ENCODE measurements at regions not wholly inside any gene's neighbourhood (a gene's known extent, or its start where the extent isn't known, plus 50 kb on each side); places are given as distances from the start of the nearest gene placed in this dataset.

DNA sequence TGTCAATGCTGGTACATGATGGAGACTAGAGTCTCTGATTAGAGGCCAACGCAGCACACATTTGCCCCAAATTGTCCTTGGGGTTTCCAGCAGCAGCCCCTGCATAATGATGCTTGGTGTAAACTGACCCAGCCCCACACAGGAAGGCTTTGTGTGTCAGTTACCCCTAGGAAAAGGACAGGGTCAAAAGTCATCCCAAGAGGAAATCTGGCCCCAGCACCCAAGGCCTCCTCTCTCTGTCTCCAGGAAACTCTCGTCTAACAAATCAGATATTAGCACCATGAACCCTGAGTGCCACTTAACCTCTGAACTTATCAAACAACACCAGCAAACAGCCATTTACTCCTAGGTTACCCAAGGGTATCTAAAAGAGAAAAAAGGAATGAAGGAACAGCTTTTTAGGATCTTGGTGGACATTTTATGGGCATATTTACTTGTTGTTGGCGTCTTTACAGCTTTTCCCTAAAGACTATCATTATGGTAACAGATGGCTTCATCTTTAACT lies 84.5 kb downstream of the PSMG1 start:
- Histone ChIP-seq H3K27ac (ENCODE audit: low read depth, low read length) (no peak overlapping the region), H3K27me3 (ENCODE audit: control insufficient read depth, insufficient read depth, low read length) (no peaks in the 10 kb centered on the region), H3K36me3 (ENCODE audit: control insufficient read depth, insufficient read depth, low read length) (no peaks in the 10 kb centered on the region), H3K4me3 (ENCODE audit: low read length) (no peak overlapping the region), H3K9ac (ENCODE audit: low read length) (no peak overlapping the region), H3K4me1 (ENCODE audit: control insufficient read depth, insufficient read depth, low read length) (no peaks in the 10 kb centered on the region)

DNA sequence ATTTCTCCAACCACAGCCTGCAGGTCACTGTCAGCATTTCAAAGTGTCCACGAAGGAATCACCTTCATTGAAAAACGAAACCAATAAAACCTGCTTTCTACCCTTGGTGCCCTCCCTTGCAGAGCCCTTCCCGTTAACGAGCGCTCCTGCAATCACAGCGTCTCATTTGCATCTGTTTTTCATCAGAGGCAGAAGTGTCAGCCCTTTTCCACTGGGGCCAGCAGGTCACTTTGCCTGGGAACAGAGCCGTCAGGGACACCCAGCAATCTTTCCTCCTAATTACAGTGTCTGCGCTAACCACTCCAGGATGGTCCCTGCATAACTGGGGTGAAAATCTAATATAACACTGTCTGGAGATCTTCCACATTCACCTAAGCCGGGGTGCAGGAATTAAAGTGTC lies 85.3 kb downstream of the PSMG1 start:
- H3K4me3 ChIP-seq (ENCODE audit: low read length): no peak overlapping the region
- H3K27ac ChIP-seq (ENCODE audit: low read depth, low read length): no peak overlapping the region
- no peak overlapping the region for H3K9ac ChIP-seq (ENCODE audit: low read length)

DNA sequence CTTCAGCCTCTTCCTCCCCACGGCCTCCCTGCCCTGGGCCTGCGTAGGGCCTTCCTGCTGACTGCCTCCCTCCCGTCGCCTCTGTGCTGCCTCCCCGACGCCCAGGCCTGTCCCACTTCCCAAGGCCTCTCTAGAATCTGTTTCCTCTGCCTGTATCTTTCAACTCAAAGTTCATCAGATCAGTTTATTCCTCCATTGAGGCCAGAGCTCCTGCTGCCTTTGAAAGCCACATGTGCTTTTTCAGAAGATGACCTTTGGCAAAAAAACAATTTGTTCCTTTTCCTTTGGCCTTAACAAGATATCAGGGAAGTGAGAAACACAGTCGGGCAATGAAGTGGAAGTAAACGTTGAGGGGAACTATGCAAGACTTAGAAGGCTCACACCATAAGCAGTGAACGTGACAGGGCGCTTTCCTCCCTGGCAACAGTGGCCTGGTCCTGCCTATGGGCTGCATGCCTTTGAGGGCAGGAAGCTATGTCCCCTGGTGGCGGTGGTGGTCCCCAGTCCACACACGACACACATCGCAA lies 85.9 kb downstream of the PSMG1 start:
- H3K9ac ChIP-seq (ENCODE audit: low read length): no peak overlapping the region
- H3K4me3 ChIP-seq (ENCODE audit: low read length): no peak overlapping the region
- no peak overlapping the region for H3K27ac ChIP-seq (ENCODE audit: low read depth, low read length)
- no peaks in the 10 kb centered on the region for H3K4me1 ChIP-seq (ENCODE audit: control insufficient read depth, insufficient read depth, low read length)
- H3K36me3 ChIP-seq (ENCODE audit: control insufficient read depth, insufficient read depth, low read length): no peaks in the 10 kb centered on the region
- no peaks in the 10 kb centered on the region for H3K27me3 ChIP-seq (ENCODE audit: control insufficient read depth, insufficient read depth, low read length)

More for the DNA sequence above, 85.3 kb downstream of the PSMG1 start:
- no peaks in the 10 kb centered on the region for H3K27me3 ChIP-seq (ENCODE audit: control insufficient read depth, insufficient read depth, low read length)
- H3K4me1 ChIP-seq (ENCODE audit: control insufficient read depth, insufficient read depth, low read length): no peaks in the 10 kb centered on the region
- no peaks in the 10 kb centered on the region for H3K36me3 ChIP-seq (ENCODE audit: control insufficient read depth, insufficient read depth, low read length)

DNA sequence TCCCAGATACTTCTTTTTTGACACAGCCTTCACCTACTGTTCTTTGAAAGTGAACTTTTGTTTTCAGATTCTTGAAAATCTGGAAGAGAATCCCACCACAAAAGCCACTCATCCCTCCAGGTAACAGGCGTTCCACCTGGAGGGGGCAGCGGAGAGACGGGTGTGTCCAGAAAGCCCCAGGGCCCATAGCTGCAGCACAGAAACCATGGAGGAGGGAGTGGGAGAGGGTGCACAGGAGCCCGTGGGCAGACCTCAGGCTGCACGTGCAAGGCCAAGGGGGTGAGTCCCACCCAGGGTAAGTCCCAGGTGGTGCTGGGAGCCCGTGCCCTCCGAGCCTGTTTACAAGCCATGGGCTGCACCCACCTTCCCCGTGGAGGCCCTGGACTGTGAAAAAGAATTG lies 86.5 kb downstream of the PSMG1 start:
- no peak overlapping the region for H3K27ac ChIP-seq (ENCODE audit: low read depth, low read length)

DNA sequence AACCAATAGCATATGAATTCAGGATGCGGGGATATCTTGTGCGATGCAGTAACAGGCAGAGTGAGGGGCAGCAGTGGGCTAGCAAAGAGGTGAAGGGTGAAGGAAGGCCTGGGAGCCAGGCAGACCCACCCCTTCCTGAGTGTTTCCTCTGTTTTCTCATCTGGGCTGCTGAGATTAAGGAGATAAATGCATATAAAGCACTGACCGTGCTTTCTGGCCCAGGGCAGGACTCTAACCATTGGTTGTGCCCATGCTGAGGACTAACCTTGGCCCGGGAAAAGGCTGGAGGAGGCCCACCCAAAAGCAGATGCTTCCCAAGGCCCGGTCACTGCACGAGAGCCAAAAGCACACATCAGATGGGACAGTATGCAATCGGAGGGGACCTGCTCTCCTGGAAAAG lies 87.6 kb downstream of the PSMG1 start:
- H3K4me3 ChIP-seq (ENCODE audit: low read length): no peak overlapping the region
- no peak overlapping the region for H3K27ac ChIP-seq (ENCODE audit: low read depth, low read length)
- no peaks in the 10 kb centered on the region for H3K27me3 ChIP-seq (ENCODE audit: control insufficient read depth, insufficient read depth, low read length)
- no peaks in the 10 kb centered on the region for H3K4me1 ChIP-seq (ENCODE audit: control insufficient read depth, insufficient read depth, low read length)
- H3K36me3 ChIP-seq (ENCODE audit: control insufficient read depth, insufficient read depth, low read length): no peaks in the 10 kb centered on the region
- H3K9ac ChIP-seq (ENCODE audit: low read length): no peak overlapping the region

More for the DNA sequence above, 86.5 kb downstream of the PSMG1 start:
- H3K4me3 ChIP-seq (ENCODE audit: low read length): no peak overlapping the region
- H3K36me3 ChIP-seq (ENCODE audit: control insufficient read depth, insufficient read depth, low read length): no peaks in the 10 kb centered on the region
- H3K27me3 ChIP-seq (ENCODE audit: control insufficient read depth, insufficient read depth, low read length): no peaks in the 10 kb centered on the region
- H3K4me1 ChIP-seq (ENCODE audit: control insufficient read depth, insufficient read depth, low read length): no peaks in the 10 kb centered on the region
- H3K9ac ChIP-seq (ENCODE audit: low read length): no peak overlapping the region

DNA sequence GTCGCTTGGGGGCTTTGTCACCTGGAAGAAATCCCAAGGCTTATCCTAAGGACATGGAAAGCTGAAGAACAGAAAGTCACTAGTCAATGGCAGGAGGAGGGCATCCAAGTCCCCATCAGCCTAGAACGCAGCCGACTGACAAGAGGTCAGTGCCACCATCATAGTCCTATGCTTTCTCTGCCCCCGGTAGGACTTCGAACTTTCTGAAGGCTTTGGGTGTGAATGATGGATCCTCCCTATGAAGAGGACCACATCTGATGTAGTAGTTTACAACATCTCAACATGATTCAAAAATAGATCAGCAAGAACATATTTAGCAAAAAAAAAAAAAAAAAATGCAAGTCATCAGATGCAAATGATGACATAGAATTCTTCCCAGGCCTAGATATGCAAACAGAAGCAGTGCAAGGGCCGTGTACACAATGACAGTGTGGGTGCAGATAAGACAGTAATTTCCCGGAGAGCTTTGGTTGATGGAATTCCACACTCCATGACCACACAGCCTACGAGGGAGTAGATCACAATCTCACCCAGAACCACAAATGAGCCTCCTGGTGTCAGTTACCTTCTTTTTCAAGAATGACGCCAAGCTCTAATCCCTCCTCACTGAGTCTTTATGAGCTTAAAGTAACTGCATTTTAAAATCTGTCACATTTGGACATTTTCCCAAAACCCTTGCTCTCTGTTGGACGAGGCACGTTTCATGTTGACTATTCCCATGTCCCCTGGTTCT lies 88.2 kb downstream of the PSMG1 start:
- H3K4me1 ChIP-seq (ENCODE audit: control insufficient read depth, insufficient read depth, low read length): no peaks in the 10 kb centered on the region
- H3K9ac ChIP-seq (ENCODE audit: low read length): no peak overlapping the region
- no peaks in the 10 kb centered on the region for H3K27me3 ChIP-seq (ENCODE audit: control insufficient read depth, insufficient read depth, low read length)
- H3K27ac ChIP-seq (ENCODE audit: low read depth, low read length): no peak overlapping the region
- no peak overlapping the region for H3K4me3 ChIP-seq (ENCODE audit: low read length)
- no peaks in the 10 kb centered on the region for H3K36me3 ChIP-seq (ENCODE audit: control insufficient read depth, insufficient read depth, low read length)

DNA sequence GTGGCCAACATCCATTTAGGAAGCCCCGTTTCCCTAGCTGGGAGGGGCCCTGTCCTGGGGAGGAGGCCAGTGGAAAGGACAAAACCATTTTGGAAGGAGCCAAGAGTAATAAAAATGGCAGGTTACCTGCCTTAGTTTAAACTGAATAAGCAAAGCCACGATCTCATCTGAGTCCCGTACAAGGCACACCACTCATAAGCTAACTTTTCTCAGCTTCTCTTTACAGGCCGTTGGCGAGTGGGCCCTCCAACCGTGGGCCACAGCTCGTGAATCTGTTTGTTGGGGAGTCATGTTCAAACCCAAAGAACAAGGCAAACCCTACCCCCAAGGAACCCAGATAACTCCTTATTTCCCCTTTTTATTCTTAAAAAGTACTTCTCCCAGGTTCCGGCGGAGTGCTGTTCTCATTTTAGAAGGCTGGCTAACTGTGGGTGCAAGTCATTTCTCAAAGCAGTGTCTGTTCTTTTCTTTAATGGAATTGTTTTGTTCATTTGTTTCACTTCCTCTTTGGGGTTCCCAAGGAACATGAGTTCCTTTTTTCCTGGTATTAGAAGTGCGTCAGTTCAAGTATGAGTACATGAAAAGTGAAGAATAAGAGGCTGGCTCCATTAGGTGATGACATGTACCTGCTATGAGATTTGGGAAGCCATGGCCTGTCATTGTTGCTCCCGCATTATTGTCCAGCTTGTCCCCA lies 89.0 kb downstream of the PSMG1 start:
- Histone ChIP-seq H3K9ac (ENCODE audit: low read length) (no peak overlapping the region), H3K27ac (ENCODE audit: low read depth, low read length) (no peak overlapping the region), H3K4me1 (ENCODE audit: control insufficient read depth, insufficient read depth, low read length) (no peaks in the 10 kb centered on the region)

DNA sequence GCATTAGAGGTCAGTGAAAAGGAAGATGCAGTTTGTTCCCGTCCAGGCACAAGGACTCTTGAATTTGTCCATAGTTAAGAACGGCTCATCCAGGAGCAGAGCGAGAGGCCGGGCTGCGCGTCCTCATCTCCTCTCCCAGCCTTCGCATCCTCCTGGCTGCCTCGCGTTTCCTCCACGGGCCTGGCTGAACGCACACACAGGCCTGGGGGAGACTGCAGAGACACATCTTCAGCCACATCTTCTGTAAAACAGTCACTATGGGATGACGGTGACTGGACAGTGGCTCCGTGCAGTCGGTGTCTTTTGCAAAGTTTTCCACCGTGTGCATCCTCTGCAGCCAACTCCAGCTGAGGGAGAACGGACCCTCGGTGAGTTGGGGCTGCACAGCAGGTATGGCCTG lies 89.7 kb downstream of the PSMG1 start:
- Histone ChIP-seq H3K4me1 (ENCODE audit: control insufficient read depth, insufficient read depth, low read length) (peaks cover 3% of the 10 kb centered on the region), H3K27me3 (ENCODE audit: control insufficient read depth, insufficient read depth, low read length) (no peaks in the 10 kb centered on the region), H3K36me3 (ENCODE audit: control insufficient read depth, insufficient read depth, low read length) (no peaks in the 10 kb centered on the region), H3K9ac (ENCODE audit: low read length) (no peak overlapping the region), H3K4me3 (ENCODE audit: low read length) (no peak overlapping the region), H3K27ac (ENCODE audit: low read depth, low read length) (no peak overlapping the region)

More for the DNA sequence above, 89.0 kb downstream of the PSMG1 start:
- no peaks in the 10 kb centered on the region for H3K36me3 ChIP-seq (ENCODE audit: control insufficient read depth, insufficient read depth, low read length)
- no peaks in the 10 kb centered on the region for H3K27me3 ChIP-seq (ENCODE audit: control insufficient read depth, insufficient read depth, low read length)
- no peak overlapping the region for H3K4me3 ChIP-seq (ENCODE audit: low read length)

DNA sequence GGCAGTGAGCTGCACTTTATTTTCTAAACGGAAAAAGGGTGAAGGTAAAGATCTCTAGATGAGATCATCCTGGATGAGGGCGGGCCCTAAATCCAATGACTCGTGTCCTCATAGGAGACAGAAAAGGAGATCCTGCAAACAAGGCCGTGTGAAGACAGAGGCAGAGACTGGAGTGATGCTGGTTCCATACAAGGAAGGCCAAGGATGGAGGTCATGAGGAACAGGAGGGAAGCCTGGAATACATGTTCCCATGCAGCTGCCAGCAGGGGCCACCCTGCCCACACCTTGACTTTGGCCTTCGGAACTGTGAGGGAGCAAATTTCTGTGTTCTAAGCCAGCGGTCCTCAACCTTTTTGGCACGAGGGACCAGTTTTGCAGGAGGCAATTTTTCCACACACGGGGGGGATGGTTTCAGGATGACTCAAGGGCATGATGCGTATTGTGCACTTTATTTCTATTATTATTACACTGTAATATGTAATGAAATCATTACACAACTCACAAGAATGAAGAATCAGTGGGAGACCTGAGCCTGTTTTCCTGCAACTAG lies 94.3 kb downstream of the PSMG1 start:
- Histone ChIP-seq H3K4me1 (ENCODE audit: control insufficient read depth, insufficient read depth, low read length) (peaks cover 3% of the 10 kb centered on the region), H3K27ac (ENCODE audit: low read depth, low read length) (no peak overlapping the region), H3K36me3 (ENCODE audit: control insufficient read depth, insufficient read depth, low read length) (no peaks in the 10 kb centered on the region), H3K9ac (ENCODE audit: low read length) (no peak overlapping the region), H3K4me3 (ENCODE audit: low read length) (no peak overlapping the region), H3K27me3 (ENCODE audit: control insufficient read depth, insufficient read depth, low read length) (no peaks in the 10 kb centered on the region)

DNA sequence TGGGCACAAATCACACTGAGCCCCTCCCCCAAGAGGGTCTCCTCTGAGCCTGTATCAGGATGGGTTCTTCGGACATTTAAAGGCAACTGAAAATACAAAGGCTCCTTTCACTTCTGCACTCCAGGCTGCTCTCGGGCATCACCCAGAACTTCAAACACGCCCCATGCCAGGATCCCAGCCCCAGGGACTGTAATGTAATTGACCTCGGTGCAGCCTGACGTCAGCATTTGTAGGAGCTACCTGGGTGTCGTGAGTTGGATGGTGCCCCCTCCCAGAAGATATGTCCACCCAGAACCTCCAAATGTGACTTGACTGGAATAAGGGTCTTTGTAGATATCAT lies 95.2 kb downstream of the PSMG1 start:
- H3K4me1 ChIP-seq (ENCODE audit: control insufficient read depth, insufficient read depth, low read length): peaks cover 3% of the 10 kb centered on the region
- H3K9ac ChIP-seq (ENCODE audit: low read length): no peak overlapping the region
- no peak overlapping the region for H3K4me3 ChIP-seq (ENCODE audit: low read length)
- no peaks in the 10 kb centered on the region for H3K36me3 ChIP-seq (ENCODE audit: control insufficient read depth, insufficient read depth, low read length)
- H3K27ac ChIP-seq (ENCODE audit: low read depth, low read length): no peak overlapping the region
- H3K27me3 ChIP-seq (ENCODE audit: control insufficient read depth, insufficient read depth, low read length): no peaks in the 10 kb centered on the region

DNA sequence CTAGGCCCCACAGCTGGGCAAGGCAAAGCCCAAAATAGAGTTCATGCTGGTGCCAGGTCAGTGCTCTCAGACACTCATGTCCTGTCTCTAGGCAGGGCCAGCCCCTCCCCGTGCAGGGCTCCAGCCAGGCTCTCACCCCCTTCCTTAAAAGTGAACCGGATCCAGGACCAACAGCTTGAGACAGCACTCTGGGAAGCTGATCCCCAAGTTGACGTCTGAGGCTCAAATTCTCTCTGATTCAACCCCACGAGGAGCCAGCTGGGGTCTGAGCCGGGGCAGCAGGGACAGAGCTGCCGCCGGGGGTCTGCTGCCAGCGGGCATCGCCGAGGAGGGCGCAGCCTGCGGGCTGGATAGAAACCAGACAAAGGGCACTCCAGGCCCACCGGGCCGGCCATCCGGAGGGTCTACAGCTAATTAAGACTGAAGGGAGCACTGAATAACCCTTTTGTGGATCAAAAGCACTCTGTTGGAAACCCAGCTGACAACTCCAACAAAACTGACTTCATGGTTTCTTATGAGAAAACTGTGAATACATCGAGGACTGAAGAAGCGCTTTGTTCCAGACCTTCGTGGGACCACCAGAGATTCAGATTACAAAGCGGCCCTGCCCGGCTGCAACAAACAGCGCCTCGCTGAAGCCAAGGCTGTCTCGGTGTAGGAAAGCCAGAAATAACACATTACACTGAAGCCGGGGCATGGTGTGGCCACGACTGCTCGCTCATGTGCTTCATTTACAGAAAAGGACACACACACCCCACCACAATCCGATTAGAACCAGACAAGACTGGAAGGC lies 95.8 kb downstream of the PSMG1 start:
- Histone ChIP-seq H3K36me3 (ENCODE audit: control insufficient read depth, insufficient read depth, low read length) (no peaks in the 10 kb centered on the region), H3K27ac (ENCODE audit: low read depth, low read length) (no peak overlapping the region)

DNA sequence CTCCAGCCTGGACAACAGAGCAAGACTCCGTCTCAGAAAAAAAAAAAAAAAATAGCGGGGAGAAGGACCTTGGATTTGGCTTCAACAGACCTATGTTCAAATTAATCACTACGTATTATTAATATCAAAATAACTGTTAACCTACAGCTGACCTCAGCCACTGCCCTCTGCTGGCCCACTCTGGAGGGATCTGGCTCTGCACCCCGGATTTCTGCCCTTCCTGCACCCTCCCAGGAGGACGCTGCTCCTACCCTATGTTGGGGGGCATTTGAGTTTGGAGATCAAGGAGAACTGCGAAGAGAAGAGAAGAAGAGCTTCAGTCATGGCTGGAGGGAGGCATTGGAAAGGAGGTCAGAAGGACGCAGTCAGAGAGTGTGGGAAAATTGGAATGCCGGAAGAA lies 96.7 kb downstream of the PSMG1 start:
- Histone ChIP-seq H3K4me3 (ENCODE audit: low read length) (no peak overlapping the region), H3K27me3 (ENCODE audit: control insufficient read depth, insufficient read depth, low read length) (no peaks in the 10 kb centered on the region), H3K4me1 (ENCODE audit: control insufficient read depth, insufficient read depth, low read length) (peaks cover 3% of the 10 kb centered on the region), H3K27ac (ENCODE audit: low read depth, low read length) (no peak overlapping the region), H3K9ac (ENCODE audit: low read length) (no peak overlapping the region), H3K36me3 (ENCODE audit: control insufficient read depth, insufficient read depth, low read length) (no peaks in the 10 kb centered on the region)

More for the DNA sequence above, 95.8 kb downstream of the PSMG1 start:
- peaks cover 3% of the 10 kb centered on the region for H3K4me1 ChIP-seq (ENCODE audit: control insufficient read depth, insufficient read depth, low read length)
- H3K9ac ChIP-seq (ENCODE audit: low read length): no peak overlapping the region
- no peak overlapping the region for H3K4me3 ChIP-seq (ENCODE audit: low read length)
- no peaks in the 10 kb centered on the region for H3K27me3 ChIP-seq (ENCODE audit: control insufficient read depth, insufficient read depth, low read length)

Data from rectal smooth muscle tissue (tissue), 1 donor.